ENCODE measurements at regions not wholly inside any gene's neighbourhood (a gene's known extent, or its start where the extent isn't known, plus 50 kb on each side); places are given as distances from the start of the nearest gene placed in this dataset.
A peak's percentile ranks its signal among the peaks of the same experiment; 100 is the strongest.
"Not testable (repeated sequence)": the region's sequence is repeated elsewhere in the genome, so short reads cannot be mapped to it uniquely, and the experiment has no call there.

DNA sequence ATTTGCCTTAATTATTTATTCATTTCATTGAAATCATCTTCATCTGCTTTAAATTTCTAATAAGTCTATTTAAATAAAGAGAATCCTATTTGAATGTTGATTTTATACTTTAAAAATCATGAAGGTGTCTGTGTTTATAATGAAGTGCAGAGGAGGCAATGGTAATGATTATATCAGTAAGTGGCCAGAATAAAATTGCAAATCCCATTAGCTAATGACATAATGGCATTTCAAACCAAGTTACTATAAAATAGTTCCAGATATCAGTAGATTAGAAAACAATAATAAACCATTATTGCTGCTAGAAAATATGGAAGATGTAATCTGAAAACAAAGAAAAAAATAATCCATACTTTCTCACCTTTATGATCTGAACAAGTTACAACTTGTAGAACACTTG, 647.8 kb upstream of the KLHL1 start:
- DNase-seq = no peak

DNA sequence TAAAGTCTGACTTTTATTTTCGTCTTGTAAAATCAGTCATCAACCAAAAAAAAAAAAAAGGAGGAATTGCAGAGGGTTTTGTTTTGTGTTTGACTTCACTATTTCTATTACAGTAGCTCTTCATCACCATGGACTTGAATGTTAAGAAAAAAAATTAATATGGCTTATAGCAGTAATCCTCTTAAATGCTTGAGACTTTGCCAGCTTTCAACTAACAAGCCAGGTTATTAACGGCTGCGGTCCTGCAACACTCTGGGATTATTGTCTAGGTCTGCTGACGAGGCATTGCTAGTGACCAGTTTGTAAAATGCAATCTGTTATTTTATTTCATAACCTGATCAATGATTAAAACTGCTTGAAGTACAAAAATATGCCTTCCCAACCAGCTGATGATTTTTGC, 647.2 kb upstream of the KLHL1 start:
- peak; percentile 89 for DNase-seq

DNA sequence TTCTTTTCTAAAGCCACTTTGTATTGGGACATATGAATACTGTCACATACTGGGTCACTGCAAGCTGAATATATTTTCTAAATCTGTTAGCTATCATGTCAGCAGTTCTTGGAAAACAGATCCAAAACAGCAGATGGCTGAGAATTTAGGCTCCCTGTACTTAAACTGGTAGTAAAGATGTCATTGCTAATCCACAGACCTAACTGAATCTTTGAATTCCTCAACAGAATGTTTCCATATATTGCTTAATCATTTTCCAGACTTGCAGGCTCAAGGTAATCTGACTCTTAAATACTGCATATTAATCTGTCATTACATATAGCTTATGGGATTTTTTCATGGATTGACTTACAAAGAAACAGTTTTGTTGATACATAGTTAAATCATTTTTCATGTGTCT, 639.0 kb upstream of the KLHL1 start:
- peak; percentile 88 for DNase-seq

DNA sequence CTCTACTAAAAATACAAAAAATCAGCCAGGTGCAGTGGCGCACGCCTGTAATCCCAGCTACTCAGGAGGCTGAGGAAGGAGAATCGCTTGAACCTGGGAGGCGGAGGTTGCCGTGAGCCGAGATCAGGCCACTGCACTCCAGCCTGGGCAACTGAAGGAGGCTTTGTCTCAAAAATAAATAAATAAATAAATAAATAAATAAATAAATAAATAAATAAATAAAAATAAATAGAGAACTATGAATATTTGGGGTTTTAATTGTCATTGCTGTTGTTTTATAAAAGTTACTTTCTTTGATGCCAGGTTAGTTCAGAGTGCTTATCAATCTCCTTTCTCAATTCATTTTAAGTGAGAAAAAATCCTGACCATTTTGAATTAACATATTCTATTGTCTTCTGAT, 638.2 kb upstream of the KLHL1 start:
- DNase-seq = not testable (repeated sequence)

DNA sequence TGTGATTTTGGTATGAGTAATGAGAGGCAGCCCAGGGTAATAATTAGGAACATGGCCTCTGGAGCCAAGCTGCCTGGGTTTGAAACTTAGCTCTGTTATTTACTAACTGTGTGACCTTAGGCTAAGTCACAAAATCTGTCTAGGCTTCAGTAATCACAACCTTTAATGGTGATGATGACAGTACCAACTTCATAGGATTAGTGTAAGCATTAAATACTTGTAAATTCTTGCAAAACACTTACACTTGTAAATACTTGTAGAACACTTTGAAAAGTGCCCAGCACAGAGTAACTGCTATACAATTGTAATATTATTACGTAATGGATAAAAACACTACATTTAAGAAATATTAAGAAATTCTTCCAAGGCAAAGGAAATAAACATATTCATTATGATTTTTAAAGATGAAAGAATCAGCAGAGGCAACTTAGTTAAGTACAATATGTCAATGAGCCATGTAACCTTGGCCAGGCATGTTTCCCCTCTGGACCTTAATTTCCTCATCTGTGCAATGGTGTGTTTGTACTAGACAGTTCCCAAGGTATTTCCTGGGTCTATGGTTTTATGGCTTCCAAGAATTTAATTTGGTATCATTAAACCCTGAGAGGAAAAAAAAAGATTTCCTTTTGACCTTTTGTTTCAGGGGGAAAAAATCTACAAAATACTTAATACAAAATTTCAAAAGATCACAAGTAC, 628.5 kb upstream of the KLHL1 start:
- no peak for DNase-seq

DNA sequence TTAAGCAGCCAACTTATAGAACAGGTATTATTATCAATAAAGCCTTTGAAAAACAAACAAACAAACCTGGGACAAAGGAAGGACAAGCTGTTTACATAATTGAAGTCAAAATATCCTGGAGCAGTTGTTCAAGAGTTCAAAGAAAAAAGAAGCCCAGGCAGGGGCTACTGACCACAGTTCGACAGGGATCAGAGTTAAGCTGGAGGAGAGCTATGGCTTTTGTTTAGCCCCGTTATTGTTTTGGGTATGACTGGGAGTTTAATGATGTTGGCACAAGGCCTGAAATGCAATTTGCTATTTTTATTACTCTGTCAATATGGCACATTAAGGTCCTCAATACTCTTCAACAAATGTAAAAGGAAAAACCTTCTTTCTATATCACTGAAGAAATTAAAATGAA, 624.4 kb upstream of the KLHL1 start:
- DNase-seq = no peak

DNA sequence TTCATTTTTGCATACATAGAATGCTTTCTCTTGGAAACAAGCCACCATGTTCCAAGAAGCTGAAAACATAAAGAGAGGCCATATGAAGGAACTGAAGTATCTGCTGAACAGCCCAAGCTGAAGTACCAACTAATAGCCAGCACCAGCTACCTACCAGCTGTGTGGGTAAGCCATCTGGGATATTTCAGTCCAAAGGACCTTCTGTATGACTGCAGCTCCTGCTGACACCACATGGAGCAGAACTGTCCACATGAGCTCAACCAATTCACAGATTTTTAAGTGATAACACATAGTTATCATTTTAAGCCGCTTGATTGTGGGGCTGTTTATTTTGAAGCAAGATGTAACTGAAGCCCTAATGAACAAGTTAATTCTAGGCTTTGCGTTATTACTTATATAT, 621.1 kb upstream of the KLHL1 start:
- DNase-seq = peak; percentile 85

DNA sequence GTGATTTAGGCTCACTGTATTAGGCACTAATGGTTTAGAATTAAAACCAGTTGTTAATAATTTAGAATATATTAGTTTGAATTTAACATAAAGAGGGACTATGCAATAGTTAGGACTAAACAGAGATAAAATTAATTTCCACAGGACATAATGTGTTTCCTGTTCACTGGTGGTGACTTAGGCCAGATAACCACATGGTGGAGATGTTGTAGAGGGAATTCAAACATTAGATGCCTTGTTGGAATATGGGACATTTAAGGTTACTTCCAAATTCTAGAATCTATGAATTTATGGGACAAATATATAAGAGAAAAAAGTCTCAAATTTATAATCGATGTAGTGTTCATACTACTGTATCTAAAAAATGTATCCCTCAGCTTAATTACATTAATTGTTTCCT, 615.5 kb upstream of the KLHL1 start:
- DNase-seq = peak; percentile 26

DNA sequence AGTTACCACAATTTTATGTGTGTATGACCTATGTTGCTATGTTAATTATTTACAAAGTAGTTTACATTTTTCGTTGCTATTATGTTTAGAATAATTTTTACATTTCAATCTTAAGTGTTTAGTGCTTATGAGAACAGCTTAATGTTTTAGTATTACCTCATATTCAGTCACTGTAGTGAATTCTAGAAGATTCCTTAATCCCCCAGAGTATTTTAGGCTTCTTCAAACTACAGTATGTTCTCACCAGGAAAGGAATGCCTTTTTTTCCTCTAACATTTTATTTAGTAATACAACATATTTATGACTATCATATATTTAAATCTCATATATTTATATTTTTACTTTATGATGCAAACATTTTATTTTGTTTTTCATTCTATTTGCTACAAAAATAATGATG, 612.1 kb upstream of the KLHL1 start:
- no peak for DNase-seq

DNA sequence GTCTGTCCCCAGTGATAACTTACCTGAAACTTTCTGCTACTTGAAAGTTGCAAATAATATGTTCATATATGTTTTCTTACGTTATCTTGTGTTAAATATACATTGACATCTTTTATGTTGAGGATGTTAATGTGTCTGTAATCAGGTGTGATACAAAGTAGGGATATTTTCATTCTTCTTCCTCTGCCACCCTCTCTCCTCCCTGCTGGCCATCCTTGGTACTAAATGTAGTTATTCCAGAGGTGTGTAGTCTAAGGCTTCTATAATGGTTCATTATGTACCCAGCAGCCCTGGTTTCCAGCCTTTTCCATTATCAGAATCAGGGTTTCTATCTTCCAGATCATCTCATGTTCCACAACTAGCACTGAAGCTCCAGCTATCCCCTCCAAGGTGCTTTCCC, 606.7 kb upstream of the KLHL1 start:
- no peak for DNase-seq

DNA sequence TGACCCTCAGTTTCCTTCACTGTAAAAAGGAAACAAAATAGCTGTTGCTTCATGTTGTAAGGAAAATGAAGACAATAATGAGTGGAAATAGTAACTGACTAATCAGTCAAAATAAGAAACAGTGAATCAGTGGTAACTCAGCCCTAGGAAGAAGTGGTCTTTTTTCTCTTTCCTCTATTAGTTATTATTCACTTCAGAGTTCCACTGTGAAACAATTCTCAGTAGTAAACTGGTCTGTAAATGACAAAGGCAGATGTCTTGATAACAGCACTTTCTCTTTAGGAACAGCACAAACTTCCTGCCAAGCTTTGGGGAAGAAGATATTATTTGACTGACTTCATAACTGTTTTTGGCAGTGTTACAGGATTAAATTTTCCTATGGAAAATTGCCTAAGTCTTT, 600.5 kb upstream of the KLHL1 start:
- no peak for DNase-seq

DNA sequence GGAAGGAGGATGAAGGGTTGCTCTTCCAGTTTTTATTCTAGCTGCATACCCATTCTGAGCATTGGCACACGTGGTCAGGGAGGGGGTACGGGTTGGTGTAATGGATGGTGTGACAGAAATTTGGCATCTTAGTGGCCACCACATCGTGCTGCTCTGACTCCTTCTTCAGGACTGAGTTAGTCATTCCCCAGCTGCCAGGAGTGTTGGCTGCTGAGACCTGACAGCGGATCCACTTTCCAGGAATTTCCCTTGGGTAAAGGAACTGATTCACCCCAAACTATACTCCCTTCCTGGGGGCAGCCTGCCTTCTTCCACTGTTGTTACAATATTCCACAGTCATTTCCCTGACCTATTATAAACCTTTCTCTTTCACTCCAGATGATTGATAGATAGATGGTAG, 595.5 kb upstream of the KLHL1 start:
- DNase-seq = no peak

DNA sequence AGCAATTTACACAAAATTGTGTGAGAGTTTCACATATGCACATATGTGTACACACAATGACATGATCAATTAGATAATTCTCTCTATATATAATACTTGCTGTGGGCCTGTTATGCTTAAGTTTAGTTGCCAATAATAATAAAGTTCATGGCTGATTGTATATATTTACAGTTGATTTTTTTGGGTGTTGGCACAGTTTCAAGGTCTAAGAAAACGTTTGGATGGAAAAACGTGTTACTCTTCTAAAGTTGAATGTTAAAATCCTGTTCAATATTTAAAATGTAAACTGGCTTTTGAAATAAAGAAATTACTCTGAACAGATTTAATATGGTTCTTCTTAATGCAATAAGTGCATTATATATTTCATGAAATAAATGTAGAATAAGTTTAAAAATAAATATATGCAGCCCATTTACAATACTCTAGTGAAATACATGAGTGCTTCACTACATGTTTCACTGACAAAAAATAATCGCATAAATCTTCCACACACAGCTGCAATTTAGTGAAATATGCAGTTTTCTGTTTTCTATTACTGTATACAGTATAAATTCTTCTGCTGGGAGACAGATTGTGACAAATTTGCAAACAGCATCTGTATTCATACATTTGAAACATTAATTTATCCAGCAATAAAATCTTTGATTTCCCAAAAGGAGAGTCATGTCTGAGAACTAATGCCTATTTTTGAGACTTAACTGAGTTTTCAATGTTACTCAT, 586.9 kb upstream of the KLHL1 start:
- DNase-seq = no peak

DNA sequence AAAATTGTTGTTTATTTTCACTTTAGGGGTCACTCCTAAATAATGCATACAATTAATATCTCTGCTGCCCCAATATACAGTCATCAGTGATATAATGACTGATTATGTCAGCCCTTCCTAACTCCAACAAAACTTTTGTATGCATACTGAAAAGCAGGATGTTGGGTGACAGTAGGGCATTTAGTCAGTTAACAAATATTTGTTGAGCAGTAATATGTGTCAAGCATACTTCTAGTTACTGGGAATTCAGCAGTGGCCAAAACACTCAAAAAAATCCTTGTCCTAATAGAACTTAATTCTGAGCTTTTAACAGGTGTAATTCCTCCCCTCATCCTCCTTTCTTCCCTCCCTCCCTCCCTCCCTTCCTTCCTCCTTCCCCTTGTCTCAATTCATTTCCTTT, 560.7 kb upstream of the KLHL1 start:
- DNase-seq = no peak

DNA sequence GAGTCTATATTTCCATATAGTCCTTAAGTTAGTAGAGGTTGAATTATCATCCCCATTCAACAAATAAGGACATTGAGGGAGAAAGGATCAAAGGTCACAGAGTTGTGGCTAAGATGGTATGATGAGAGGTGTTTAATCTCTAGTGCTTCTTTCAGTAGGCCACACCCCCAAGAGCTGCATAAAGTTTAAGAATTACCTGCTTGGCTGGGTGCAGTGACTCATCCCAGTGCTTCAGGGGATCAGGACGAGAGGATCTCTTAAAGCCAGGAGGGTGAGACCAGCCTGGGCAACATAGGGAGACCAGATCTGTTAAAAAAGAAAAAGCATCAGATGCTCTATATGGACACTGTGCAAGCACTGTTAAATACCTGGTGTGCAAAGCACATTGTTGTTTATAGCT, 560.0 kb upstream of the KLHL1 start:
- no peak for DNase-seq

DNA sequence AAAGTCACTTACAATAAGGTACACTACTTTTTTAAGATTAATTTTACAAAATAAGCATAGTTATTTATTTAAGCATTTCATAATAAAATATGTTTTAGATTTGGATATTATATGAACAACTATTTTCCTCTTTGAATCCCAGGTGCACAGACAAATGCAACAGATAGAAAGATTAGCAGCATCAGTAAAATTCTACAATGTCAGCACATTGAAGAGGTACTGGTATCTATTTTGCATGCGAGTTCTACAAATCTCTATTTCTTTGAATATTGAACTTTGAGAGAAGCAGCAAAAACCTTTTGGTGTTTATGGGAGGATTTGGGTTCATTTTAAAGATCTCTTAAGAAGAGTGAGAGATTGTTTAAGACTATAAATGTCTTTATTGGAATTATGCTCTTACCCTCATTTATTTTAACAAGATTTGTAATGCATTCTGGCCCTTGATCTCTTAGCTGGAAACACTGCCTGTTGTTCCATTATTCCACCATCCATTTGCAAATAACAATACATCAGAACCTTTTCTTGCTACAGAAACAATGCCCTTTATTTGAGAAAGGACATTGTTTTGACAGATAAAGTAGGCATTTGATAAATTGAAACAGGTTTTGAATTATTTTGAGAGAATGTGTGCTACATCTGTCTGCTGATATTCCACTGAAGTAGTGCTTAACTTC, 558.8 kb upstream of the KLHL1 start:
- DNase-seq = no peak

DNA sequence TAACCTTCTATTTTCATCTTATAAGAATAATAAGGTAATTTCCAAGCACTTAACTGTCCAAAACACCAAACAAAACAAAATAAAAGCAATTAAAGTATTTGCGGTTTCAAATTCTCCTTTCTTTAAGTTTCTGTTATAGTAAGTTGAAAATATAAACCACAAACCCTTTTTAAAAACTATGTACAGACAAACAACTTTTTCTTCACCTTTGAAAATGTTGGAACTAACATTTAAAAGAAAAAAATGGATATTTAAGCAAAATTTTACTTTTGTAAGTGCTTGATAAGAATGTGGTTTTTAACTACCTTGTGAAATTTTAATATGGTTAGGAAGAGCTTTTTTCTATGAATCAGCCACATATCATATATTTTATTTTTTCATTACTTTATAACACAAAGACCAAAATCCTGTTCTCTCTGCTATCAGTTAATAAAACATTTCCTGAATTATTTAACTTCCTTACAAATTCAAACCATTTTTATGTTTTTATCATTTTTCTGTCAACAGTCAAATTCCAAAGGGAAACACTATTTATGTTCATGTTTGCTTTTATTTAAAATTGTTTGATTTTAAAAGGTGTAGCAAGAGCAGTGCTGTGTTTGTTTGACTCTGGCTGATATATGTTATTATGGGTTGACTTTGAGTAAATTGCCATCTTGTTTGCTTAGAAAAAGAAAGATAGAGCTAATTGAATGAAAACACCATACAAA, 554.1 kb upstream of the KLHL1 start:
- DNase-seq = no peak

DNA sequence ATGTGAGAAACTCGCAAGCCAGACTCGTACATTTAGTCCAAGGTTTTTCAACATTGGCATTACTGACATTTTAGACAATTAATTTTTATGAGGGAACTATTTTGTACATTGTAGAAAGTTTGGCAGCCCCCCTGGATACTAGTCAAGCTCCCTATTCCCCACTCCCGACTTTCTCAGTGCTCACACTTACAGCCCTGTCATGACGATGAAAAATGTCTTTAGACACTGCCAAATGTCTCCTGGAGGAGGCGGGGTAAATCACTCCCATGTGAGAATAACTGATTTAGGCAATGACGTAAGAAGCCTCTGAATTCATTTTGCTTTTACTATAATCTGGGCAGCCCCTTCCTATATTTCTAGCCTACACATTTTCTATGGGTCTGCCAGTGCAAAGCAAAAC, 535.8 kb upstream of the KLHL1 start:
- no peak for DNase-seq

DNA sequence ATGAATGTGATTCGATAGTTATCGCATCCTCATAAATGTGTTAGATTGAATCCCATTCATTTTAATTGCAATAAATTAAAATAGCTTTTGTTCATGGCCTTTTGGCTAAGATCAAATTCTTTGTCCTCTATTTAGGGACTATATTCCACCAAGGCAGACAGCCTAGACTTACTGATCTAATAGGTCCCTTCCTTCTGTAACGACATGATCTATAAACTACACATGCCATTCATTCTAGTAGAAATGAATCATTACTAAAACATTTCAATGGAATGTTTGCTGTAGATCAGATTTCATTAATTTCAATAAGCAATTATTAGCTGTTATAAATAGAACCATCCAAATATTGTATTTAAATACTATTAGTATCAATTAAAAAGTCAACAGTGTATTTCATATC, 526.6 kb upstream of the KLHL1 start:
- DNase-seq = no peak

DNA sequence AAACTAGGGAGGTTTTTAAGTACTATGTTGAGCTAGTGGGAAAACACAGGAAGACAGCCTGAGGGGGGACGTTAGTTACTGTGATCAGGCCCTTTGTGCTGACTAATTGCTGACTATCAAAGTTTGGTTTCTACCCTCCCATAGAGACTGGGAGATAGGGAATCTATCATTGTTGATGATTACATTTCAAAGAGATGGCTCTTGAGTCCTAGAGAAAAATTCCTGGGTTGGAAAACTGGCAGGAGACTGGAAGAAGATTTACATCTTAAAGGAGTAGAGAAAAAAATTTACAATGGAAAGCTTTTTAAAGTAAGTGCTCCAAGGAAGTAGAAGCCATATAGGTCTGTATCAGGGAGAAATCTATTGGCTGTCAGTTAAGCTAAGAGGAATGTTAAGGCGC, 522.0 kb upstream of the KLHL1 start:
- no peak for DNase-seq

DNA sequence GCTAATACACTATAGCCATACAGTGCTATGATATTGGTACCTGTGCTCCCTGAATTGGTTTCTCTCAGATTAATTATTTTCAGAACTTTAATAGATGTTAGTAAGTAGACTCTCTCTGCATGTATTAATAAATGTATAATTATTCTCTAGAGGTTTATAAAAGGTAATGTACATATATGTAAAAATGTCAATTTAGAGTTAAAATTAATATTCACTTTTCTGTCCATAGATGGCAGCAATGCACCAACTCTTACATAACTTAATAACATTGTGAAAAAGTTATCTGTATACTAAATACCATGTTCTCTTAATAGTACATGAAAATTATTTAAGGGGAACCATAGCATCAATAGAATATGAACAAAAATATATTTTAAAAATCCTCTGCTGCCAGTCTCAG, 515.0 kb upstream of the KLHL1 start:
- DNase-seq = no peak

DNA sequence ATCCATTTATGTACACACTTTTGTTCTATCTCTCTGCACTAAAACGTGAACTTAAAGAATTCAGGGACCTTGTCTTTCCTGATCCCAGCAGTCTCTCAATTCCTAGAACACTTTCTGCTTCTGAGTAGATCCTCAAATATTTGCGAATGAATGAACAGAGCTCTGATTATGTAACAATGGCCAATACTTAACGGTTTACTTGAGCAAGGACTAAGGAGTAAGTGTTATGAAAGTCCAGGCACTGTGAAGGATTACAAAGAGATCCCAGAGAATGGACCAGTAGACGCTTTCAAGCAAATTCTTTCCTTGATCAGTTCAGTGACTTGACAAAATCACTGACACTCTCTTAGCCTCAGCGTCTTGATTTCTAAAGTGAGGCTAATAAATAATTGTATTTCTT, 514.5 kb upstream of the KLHL1 start:
- no peak for DNase-seq

DNA sequence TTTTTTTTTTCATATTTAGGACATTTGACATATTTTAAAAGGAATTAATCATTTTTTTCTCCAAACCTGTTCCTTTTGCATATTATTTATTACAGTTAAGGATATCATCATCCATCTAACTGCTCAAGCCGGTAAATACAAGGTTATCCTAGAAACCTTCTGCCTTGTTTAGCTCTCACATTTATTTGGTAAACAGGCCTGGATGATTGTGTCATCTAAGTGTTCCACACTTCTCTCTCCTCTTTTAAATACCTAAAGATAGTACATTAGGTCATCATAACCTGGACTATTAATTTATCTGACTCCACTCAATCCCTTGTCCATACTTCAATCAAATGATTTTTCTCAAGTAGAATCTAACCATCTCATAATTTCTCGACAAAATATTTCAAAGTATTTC, 511.7 kb upstream of the KLHL1 start:
- no peak for DNase-seq

DNA sequence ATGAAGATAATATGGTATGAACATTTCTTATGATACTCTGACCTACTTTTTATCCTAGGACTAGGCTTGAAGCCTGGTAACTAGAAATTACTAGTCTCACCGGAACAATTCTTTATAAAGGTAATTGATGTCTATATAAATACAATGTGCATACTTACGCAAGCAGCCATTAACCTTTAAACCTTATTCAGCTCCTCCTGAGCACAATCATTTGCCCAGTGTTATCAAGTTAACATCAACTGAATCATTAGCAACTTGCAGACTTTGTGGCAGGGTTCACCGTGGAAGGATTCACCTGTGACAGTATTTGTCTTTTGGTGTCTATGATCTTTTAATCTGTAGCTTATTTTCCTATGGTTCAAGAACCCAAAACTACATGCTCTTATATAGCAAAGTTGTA, 508.6 kb upstream of the KLHL1 start:
- no peak for DNase-seq
